Lower leg skin (tissue), 3 donors: ENCODE measurements at regions not wholly inside any gene's neighbourhood (a gene's known extent, or its start where the extent isn't known, plus 50 kb on each side); places are given as distances from the start of the nearest gene placed in this dataset.

Source experiments
- POLR2A ChIP-seq, 2 donors: fragments of 450-650 bp; IDR thresholded peaks; one replicate each; pipeline ENCODE4 v1.6.1; 2016 to 2017; ENCODE audit warnings: antibody characterized with exemption in 2 of 2, mild to moderate bottlenecking in 1 of 2, moderate library complexity in 1 of 2
- TF ChIP-seq, protein P1 (sequence below), 3 donors: fragments of 450-650 bp; IDR thresholded peaks; one replicate each; pipeline ENCODE4 v1.5.1; 2016; ENCODE audit warnings: antibody characterized with exemption in 3 of 3, mild to moderate bottlenecking in 3 of 3, moderate library complexity in 2 of 3

DNA sequence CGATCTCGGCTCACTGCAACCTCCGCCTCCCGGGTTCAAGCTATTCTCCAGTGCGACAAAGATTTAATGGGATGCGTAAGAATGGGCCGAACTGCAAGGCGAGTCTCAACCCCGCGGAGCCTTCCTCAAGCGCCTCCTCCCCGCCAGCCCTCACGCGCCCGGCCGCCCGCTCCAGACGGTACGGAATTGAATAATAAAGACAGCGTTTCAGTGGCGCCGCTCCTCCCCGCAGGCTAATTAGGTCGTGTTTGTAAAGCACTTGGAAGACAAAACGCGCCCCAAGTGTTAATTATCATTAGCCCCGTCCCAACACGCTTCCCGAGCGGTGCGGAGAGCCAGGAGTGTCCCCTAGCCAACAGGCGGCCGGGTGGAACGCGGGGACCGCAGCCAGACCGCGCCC is 192.0 kb downstream of the BUD13 start:
- TF ChIP-seq, protein P1, sequence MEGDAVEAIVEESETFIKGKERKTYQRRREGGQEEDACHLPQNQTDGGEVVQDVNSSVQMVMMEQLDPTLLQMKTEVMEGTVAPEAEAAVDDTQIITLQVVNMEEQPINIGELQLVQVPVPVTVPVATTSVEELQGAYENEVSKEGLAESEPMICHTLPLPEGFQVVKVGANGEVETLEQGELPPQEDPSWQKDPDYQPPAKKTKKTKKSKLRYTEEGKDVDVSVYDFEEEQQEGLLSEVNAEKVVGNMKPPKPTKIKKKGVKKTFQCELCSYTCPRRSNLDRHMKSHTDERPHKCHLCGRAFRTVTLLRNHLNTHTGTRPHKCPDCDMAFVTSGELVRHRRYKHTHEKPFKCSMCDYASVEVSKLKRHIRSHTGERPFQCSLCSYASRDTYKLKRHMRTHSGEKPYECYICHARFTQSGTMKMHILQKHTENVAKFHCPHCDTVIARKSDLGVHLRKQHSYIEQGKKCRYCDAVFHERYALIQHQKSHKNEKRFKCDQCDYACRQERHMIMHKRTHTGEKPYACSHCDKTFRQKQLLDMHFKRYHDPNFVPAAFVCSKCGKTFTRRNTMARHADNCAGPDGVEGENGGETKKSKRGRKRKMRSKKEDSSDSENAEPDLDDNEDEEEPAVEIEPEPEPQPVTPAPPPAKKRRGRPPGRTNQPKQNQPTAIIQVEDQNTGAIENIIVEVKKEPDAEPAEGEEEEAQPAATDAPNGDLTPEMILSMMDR (IDR thresholded peaks at IDR 0.05) = no peak
- TF ChIP-seq POLR2A (IDR thresholded peaks at IDR 0.05) = no peak
